Middle frontal gyrus (tissue), 1 donor: ENCODE measurements at regions not wholly inside any gene's neighbourhood (a gene's known extent, or its start where the extent isn't known, plus 50 kb on each side); places are given as distances from the start of the nearest gene placed in this dataset.
"Not testable (repeated sequence)": the region's sequence is repeated elsewhere in the genome, so short reads cannot be mapped to it uniquely, and the experiment has no call there.

ENCODE experiments used
- DNase-seq: peaks from one replicate; pipeline ENCODE4 v3.0.0-alpha.2; 2015; ENCODE audit warnings: low spot score; ENCODE audit errors: extremely low spot score

- DNase-seq, result not testable (repeated sequence)
Observed at GRCh38 chr3:144023543-144023942, 51.9 kb downstream of the DIPK2A start.

GRCh38 chr3:144028798-144029411, 57.3 kb downstream of the DIPK2A start:
- DNase-seq, result no peak

- no peak for DNase-seq
Observed at GRCh38 chr3:144029769-144030168, 58.1 kb downstream of the DIPK2A start.

- peak; percentile 91 for DNase-seq
Observed at GRCh38 chr3:144031938-144032337, 60.3 kb downstream of the DIPK2A start.

- no peak for DNase-seq
Observed at GRCh38 chr3:144032531-144033239, 61.1 kb downstream of the DIPK2A start.

- no peak for DNase-seq
Observed at GRCh38 chr3:144033240-144033589, 61.6 kb downstream of the DIPK2A start.

GRCh38 chr3:144033863-144034262, 62.2 kb downstream of the DIPK2A start:
- no peak for DNase-seq

GRCh38 chr3:144034715-144035290, 63.2 kb downstream of the DIPK2A start:
- no peak for DNase-seq

- DNase-seq, result no peak
Observed at GRCh38 chr3:144036498-144036897, 64.9 kb downstream of the DIPK2A start.

- no peak for DNase-seq
Observed at GRCh38 chr3:144039661-144040060, 68.0 kb downstream of the DIPK2A start.

GRCh38 chr3:144041960-144042556, 70.4 kb downstream of the DIPK2A start:
- DNase-seq, result no peak

GRCh38 chr3:144045766-144046165, 74.1 kb downstream of the DIPK2A start:
- no peak for DNase-seq

- DNase-seq, result no peak
Observed at GRCh38 chr3:144049374-144049773, 77.8 kb downstream of the DIPK2A start.

- no peak for DNase-seq
Observed at GRCh38 chr3:144051211-144051610, 79.6 kb downstream of the DIPK2A start.

- DNase-seq, result no peak
Observed at GRCh38 chr3:144052275-144052674, 80.7 kb downstream of the DIPK2A start.

- no peak for DNase-seq
Observed at GRCh38 chr3:144053121-144053520, 81.5 kb downstream of the DIPK2A start.

- no peak for DNase-seq
Observed at GRCh38 chr3:144054766-144055165, 83.1 kb downstream of the DIPK2A start.

- no peak for DNase-seq
Observed at GRCh38 chr3:144055604-144056003, 84.0 kb downstream of the DIPK2A start.

- DNase-seq, result no peak
Observed at GRCh38 chr3:144058713-144059112, 87.1 kb downstream of the DIPK2A start.

GRCh38 chr3:144059481-144059880, 87.9 kb downstream of the DIPK2A start:
- DNase-seq, result no peak

GRCh38 chr3:144060881-144061280, 89.3 kb downstream of the DIPK2A start:
- no peak for DNase-seq

- no peak for DNase-seq
Observed at GRCh38 chr3:144063306-144063705, 91.7 kb downstream of the DIPK2A start.
